GM13977 (cell line): ENCODE measurements at regions not wholly inside any gene's neighbourhood (a gene's known extent, or its start where the extent isn't known, plus 50 kb on each side); places are given as distances from the start of the nearest gene placed in this dataset.
"Not testable (repeated sequence)": the region's sequence is repeated elsewhere in the genome, so short reads cannot be mapped to it uniquely, and the experiment has no call there.

Experiments used
- DNase-seq: peaks from one replicate; pipeline ENCODE4 v3.0.0; 2012; ENCODE audit warnings: low spot score
- in situ Hi-C: fragments of 300-500 bp; cut with MboI; formaldehyde crosslinking; loops from one replicate; pipeline ENCODE4 v1.12.0; 2022; ENCODE audit warnings: low sequenced_read_pairs, low pct_unique_long_range_greater_than_20kb, mixed read lengths, inconsistent platforms; ENCODE audit not compliant: unreplicated experiment
- TF ChIP-seq, protein P1 (sequence below): IDR thresholded peaks from 2 replicates; pipeline ENCODE4 v1.5.1; 2012; ENCODE audit warnings: mild to moderate bottlenecking, control low read depth; ENCODE audit not compliant: insufficient read depth; ENCODE audit errors: extremely low read depth, missing control alignments

DNA sequence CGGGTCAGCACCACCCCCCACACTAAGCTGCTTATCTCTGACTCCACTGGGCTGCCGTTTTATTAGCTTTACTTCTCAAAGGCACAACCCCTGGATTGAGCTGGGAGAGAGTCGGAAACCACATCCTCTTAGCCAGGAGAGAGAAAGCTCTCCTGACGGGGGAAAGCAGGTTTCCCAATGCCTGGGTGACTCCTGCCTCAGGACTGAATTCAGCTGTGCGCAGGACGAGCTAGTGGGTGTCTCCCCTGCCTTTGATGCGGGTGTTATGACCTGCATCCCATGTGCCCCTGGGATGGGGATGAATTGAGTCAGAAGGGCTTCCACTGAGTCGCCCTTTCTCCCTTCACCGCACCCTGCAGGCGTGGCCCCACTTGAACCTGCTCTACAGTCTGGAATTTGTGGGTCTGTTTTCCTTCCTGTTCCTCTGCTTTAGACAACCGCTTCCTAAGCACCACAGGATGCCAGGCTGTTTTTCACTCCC is 819.2 kb upstream of the EEF2KMT start:
- TF ChIP-seq, protein P1, sequence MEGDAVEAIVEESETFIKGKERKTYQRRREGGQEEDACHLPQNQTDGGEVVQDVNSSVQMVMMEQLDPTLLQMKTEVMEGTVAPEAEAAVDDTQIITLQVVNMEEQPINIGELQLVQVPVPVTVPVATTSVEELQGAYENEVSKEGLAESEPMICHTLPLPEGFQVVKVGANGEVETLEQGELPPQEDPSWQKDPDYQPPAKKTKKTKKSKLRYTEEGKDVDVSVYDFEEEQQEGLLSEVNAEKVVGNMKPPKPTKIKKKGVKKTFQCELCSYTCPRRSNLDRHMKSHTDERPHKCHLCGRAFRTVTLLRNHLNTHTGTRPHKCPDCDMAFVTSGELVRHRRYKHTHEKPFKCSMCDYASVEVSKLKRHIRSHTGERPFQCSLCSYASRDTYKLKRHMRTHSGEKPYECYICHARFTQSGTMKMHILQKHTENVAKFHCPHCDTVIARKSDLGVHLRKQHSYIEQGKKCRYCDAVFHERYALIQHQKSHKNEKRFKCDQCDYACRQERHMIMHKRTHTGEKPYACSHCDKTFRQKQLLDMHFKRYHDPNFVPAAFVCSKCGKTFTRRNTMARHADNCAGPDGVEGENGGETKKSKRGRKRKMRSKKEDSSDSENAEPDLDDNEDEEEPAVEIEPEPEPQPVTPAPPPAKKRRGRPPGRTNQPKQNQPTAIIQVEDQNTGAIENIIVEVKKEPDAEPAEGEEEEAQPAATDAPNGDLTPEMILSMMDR, result no peak
- no peak for DNase-seq
- in situ Hi-C loops, result no loop called here

DNA sequence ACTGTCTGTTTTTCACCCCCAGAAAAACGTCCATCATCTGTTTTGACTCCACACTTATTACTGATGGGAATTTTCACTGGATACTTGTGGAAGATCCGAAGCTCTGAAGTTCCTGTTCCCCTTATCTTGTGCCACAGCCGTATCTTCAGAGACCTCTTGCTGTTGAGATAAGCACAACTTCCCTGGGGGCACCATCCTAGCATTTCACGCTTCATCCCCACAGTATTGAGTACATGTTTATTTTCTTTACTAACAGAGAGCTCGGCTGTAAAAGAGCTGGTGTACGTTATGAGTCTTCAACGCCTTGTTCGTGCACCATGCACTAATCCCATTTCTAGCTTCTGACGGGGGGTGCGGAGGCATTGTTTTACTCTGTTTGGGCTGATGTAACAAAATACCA is 813.6 kb upstream of the EEF2KMT start:
- TF ChIP-seq, protein P1, result no peak
- in situ Hi-C loops, result no loop called here
- DNase-seq, result no peak

DNA sequence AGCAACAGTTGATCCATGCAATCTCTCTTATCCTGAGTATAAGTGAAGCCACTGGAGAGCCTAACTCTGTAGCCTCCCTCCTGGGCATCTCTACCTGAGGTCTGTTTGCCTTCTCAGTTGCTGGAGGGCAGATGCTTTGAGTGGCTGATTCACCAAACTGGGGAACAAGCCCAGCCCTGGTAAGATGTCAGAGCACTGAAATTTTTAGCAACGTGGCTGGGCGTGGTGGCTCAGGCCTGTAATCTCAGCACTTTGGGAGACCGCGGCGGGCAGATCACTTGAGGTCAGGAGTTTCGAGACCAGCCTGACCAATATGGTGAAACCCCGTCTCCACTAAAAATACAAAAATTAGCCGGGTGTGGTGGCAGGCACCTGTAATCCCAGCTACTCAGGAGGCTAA is 812.0 kb upstream of the EEF2KMT start:
- DNase-seq, in situ Hi-C loops: not testable (repeated sequence)

DNA sequence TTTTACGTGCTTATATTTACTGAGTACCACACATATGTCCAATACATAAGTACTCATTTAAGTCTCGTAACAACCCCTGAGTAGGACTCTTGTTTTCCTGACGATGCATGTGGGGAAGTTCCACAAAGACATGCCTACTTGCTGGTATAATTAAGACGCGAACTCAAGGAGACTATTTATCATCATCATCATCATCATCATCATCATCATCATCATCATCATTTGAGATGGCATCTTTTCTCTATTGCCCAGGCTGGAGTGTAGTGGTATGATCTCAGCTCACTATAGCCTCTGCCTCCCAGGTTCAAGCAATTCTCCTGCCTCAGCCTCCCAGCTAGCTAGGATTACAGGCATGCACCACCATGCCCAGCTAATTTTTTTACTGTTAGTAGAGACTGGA is 809.9 kb upstream of the EEF2KMT start:
- TF ChIP-seq, protein P1, result no peak
- no peak for DNase-seq
- in situ Hi-C loops, result no loop called here

DNA sequence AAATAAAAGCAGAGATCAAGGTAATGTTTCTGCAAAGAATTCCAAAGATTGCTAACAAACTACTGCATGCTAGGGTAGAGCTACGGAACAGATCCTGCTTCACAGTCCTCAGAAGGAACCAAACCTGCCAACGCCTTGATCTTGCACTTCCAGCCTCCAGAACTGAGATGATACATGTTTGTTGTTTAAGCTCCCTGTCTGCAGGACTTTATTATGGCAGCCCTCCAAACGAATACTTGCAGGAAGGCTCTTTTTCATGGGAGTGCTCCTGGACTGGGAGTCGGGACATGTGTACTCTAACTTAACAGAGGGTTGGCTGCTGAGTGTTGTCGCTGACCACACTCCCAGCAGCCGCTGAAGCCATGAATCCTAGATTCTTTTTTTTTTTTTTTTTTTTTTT is 808.8 kb upstream of the EEF2KMT start:
- in situ Hi-C loops, result no loop called here
- TF ChIP-seq, protein P1, result no peak
- DNase-seq, result no peak

DNA sequence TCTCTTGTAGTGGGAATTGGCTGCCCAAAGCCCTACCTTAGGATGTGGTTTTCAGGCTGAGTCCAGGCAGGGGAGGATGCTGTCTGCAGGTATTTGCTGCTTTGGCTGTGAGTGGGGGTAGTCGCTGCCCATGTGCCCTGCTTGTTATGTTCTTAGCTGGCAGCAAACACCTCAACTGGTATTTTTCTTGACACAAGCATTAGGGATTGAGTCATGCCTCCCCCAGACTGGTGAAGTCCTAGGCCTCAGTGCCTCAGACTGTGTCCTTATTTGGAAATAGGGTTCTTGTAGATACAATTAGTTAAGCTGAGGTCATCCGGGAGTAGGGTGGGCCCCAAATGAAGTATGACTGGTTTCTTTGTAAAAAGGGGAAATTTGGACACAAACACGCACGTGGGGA is 808.3 kb upstream of the EEF2KMT start:
- TF ChIP-seq, protein P1, result no peak
- DNase-seq, result no peak
- in situ Hi-C loops, result no loop called here

DNA sequence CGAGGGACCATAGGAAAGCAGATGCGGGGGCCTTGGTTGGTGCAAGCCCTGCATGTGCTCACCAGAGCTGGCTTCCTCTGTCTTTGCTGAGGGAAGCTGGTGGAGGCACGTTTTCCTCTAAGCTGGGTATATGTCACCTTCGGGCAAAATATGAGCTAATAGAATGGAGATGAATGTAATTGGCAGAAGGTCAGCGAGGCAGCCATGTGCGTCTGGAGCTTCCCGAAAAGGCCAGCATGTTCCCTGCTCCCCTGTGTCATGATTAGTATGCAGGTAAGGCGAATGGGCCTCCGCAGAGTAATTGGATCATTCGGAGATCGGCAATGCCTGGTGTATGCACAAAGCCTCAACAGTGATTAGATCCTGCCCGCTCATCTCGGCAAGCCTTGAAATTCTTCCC is 806.2 kb upstream of the EEF2KMT start:
- no peak for DNase-seq
- in situ Hi-C loops, result no loop called here
- TF ChIP-seq, protein P1, result no peak
